ENCODE measurements at regions not wholly inside any gene's neighbourhood (a gene's known extent, or its start where the extent isn't known, plus 50 kb on each side); places are given as distances from the start of the nearest gene placed in this dataset.

DNA sequence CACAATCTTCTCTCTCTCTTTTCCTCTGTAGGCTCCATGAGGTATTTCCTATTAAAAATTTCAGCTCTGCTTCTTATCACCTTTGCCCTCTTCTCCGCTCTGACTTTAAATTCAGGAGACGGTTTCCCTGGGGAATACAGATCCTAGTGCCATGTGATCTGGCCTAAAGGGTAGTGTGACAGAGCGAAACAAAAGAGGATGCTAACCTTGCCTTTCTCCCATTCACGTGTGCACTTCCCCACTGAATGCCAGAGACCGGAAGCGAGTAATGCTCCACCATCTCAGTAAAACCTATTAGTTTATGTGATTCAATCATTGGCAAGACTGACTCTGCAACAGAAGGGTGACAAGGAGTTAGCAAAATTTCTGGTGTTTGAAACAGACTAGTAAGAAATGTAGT, 358.3 kb downstream of the ZNF521 start:
- no peak for DNase-seq

- DNase-seq = no peak
These were observed 356.9 kb downstream of the ZNF521 start for GRCh38 chr18:24995056-24995455.

- no peak for DNase-seq
These were observed 356.2 kb downstream of the ZNF521 start for GRCh38 chr18:24995755-24996154.

GRCh38 chr18:24999650-25000267, 352.2 kb downstream of the ZNF521 start:
- DNase-seq = no peak

- no peak for DNase-seq
These were observed 350.2 kb downstream of the ZNF521 start for GRCh38 chr18:25001803-25002202.

- no peak for DNase-seq
These were observed 346.2 kb downstream of the ZNF521 start for GRCh38 chr18:25005541-25006403.

DNA sequence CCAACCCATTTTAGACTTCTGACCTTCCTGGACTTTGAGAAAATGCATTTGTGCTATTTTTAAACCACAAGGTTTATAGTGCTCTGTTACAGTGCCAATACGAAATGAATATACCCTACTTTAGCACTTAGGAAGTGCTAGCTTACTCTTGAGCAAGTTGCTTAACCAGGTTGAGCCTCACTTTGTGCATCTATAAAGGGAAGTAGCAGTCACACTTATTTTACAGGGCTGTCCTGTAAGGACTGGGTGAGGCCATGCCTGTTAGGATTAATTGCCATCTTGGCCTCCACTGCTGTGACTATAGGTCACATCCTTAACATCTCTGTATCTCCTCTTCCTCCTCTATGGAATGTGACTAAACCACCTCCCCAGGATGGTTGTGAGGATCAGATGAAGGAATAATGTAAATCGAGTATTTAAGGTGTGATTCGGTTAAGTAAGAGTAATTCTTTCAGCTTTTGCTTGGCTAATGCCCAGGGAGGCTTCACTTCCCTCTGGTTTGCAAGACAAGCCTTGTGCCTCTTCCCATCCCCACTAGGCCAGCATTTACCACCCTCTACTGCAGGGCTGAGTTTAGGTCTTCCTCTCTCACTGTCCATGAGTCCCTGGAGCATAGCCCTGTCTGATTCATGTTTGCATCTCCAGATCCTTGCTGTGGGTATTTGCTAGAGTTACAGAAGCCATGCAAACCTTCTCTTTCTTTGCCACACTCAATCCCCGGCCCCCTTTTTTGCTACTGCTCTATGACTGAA, 341.2 kb downstream of the ZNF521 start:
- no peak for DNase-seq

All from SHP77 (cell line).